ENCODE measurements at regions not wholly inside any gene's neighbourhood (a gene's known extent, or its start where the extent isn't known, plus 50 kb on each side); places are given as distances from the start of the nearest gene placed in this dataset.

- no peak for TF ChIP-seq POLR2AphosphoS2 (conservative IDR thresholded peaks at IDR 0.05; ENCODE audit: low read length)
- no peak for TF ChIP-seq CTCF (IDR thresholded peaks at IDR 0.05)
- TF ChIP-seq SREBF2 (IDR thresholded peaks at IDR 0.05): no peak
- TF ChIP-seq RCOR1 (IDR thresholded peaks at IDR 0.05; ENCODE audit: low read depth, low read length): no peak
- no peak for TF ChIP-seq BCL3 (IDR thresholded peaks at IDR 0.05)
- TF ChIP-seq E2F6 (IDR thresholded peaks at IDR 0.05; ENCODE audit: borderline replicate concordance, low read depth): no peak
- no peak for TF ChIP-seq SMC3 (IDR thresholded peaks at IDR 0.05)
- TF ChIP-seq JUN (IDR thresholded peaks at IDR 0.05): no peak
These were observed 578.2 kb upstream of the SLITRK6 start for GRCh38 chr13:86377451-86377850.
